HFF-Myc (cell line): ENCODE measurements at regions not wholly inside any gene's neighbourhood (a gene's known extent, or its start where the extent isn't known, plus 50 kb on each side); places are given as distances from the start of the nearest gene placed in this dataset.

Experiments
- DNase-seq: peaks from one replicate; pipeline ENCODE4 v3.0.0-alpha.2; 2011; ENCODE audit warnings: low read depth; ENCODE audit errors: extremely low read depth
- H3K4me3 ChIP-seq: replicated peaks from 2 replicates; pipeline ENCODE4 v1.5.1; 2011; ENCODE audit warnings: low read depth, mild to moderate bottlenecking, control low read depth, low read length
- CTCF ChIP-seq: IDR thresholded peaks from 2 replicates; pipeline ENCODE4 v1.5.1; 2012; ENCODE audit warnings: mild to moderate bottlenecking, low read depth, low read length, control low read depth; ENCODE audit errors: missing control alignments

GRCh38 chr4:58063404-58064160 lies 953.4 kb upstream of the IGFBP7 start:
- no peak for TF ChIP-seq CTCF
- H3K4me3 ChIP-seq: no peak overlapping the region
- DNase-seq: no peak

- DNase-seq: no peak
- no peak overlapping the region for H3K4me3 ChIP-seq
- TF ChIP-seq CTCF: no peak
Measured at GRCh38 chr4:58061967-58062366, 951.8 kb upstream of the IGFBP7 start.

- no peak overlapping the region for H3K4me3 ChIP-seq
- DNase-seq: no peak
- TF ChIP-seq CTCF: no peak
Measured at GRCh38 chr4:58050439-58050838, 940.3 kb upstream of the IGFBP7 start.

- no peak for TF ChIP-seq CTCF
- DNase-seq: no peak
- no peak overlapping the region for H3K4me3 ChIP-seq
Measured at GRCh38 chr4:58048491-58048890, 938.3 kb upstream of the IGFBP7 start.

- no peak overlapping the region for H3K4me3 ChIP-seq
- TF ChIP-seq CTCF: no peak
- DNase-seq: no peak
Measured at GRCh38 chr4:58042176-58042575, 932.0 kb upstream of the IGFBP7 start.

GRCh38 chr4:57993944-57994343 lies 883.8 kb upstream of the IGFBP7 start:
- no peak overlapping the region for H3K4me3 ChIP-seq
- TF ChIP-seq CTCF: no peak
- DNase-seq: no peak

- DNase-seq: no peak
- no peak overlapping the region for H3K4me3 ChIP-seq
- no peak for TF ChIP-seq CTCF
Measured at GRCh38 chr4:57989430-57989829, 879.2 kb upstream of the IGFBP7 start.
